Mesodermal cell (in vitro differentiated cells): ENCODE measurements at regions not wholly inside any gene's neighbourhood (a gene's known extent, or its start where the extent isn't known, plus 50 kb on each side); places are given as distances from the start of the nearest gene placed in this dataset.

ENCODE experiments used
- H3K27ac ChIP-seq: 2 replicates; pipeline ENCODE4 v1.7.0; 2013; ENCODE audit warnings: mild to moderate bottlenecking, low read depth, low read length, moderate library complexity; ENCODE audit not compliant: severe bottlenecking
- H3K36me3 ChIP-seq: 2 replicates; pipeline ENCODE4 v1.7.1; 2013; ENCODE audit warnings: mild to moderate bottlenecking, low read length, moderate library complexity; ENCODE audit not compliant: control insufficient read depth, insufficient read depth
- H3K4me1 ChIP-seq: one replicate; pipeline ENCODE4 v1.7.1; 2013; ENCODE audit warnings: mild to moderate bottlenecking, low read length; ENCODE audit not compliant: insufficient read depth, control insufficient read depth, poor library complexity, severe bottlenecking
- H3K4me3 ChIP-seq: 2 replicates; pipeline ENCODE4 v1.7.0; 2013; ENCODE audit warnings: low read length, control low read depth, mild to moderate bottlenecking; ENCODE audit not compliant: insufficient read depth, poor library complexity, severe bottlenecking; ENCODE audit errors: extremely low read depth
- H3K9me3 ChIP-seq: 2 replicates; pipeline ENCODE4 v1.7.1; 2013; ENCODE audit warnings: mild to moderate bottlenecking, low read length, moderate library complexity; ENCODE audit not compliant: control insufficient read depth
- WGBS, 2 experiments: methylation state at CpG; one replicate each; pipeline ENCODE4 v1.1.5; 2013; ENCODE audit warnings: missing lambda C conversion rate in 2 of 2; ENCODE audit not compliant: insufficient coverage in 2 of 2; 5-methylcytosine and 5-hydroxymethylcytosine counted together

GRCh38 chr7:68442931-68443631 lies 1155.2 kb upstream of the AUTS2 start:
- Histone ChIP-seq H3K36me3 (no peaks in the 10 kb centered on the region), H3K27ac (no peak overlapping the region), H3K9me3 (peaks cover 5% of the 10 kb centered on the region), H3K4me3 (no peak overlapping the region), H3K4me1 (peaks cover 4% of the 10 kb centered on the region)
- 72 to 92% methylated on average over 2 to 5 of the region's 6 CpGs for WGBS, 2 experiments

DNA sequence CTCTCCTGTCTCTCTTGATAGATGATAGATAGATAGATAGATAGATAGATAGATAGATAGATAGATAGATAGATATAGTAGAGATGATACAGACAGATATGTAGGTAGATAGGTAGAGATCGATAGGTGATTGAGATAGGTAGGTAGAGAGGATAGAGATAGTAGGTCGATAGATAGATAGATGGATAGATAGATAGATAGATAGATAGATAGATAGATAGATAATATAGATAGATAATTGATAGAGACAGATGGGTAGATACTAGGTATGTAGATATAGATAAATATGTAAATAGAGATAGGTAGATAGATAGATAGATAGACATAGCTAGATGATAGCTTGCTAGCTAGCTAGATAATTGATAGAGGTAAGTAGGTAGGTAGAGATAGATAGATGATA lies 1154.2 kb upstream of the AUTS2 start:
- Histone ChIP-seq H3K4me1 (peaks cover 4% of the 10 kb centered on the region), H3K9me3 (no peaks in the 10 kb centered on the region)

DNA sequence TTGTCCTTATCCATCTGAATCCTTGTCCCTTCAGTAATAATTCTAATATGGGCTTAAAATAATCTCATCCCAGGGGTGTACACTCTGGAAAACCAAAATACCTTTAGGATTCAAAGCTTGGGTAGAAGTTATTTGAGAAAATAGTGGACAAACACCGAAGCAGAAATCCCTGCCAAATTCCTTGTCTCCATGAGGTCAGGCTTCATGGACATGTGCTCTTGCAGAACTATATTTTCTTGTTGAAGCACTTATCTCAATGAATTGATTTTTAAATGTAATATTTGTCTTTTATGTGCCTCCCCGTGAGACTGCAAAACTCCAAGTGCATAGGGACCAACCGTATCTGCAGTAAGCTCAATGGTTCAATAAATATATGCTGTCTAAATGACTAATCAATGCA lies 1153.3 kb upstream of the AUTS2 start:
- H3K4me3 ChIP-seq, result no peak overlapping the region
- no peak overlapping the region for H3K27ac ChIP-seq
- no peaks in the 10 kb centered on the region for H3K9me3 ChIP-seq
- H3K36me3 ChIP-seq, result no peaks in the 10 kb centered on the region
- H3K4me1 ChIP-seq, result peaks cover 4% of the 10 kb centered on the region
- 80% methylated on average over 2 of the region's 3 CpGs; no CpG with 5 or more reads in 1 of the 2 experiments for WGBS, 2 experiments

More for the DNA sequence above, 1154.2 kb upstream of the AUTS2 start:
- Histone ChIP-seq H3K27ac (no peak overlapping the region), H3K36me3 (no peaks in the 10 kb centered on the region), H3K4me3 (no peak overlapping the region)
- 78 to 88% methylated on average over 2 of the region's 2 CpGs for WGBS, 2 experiments

DNA sequence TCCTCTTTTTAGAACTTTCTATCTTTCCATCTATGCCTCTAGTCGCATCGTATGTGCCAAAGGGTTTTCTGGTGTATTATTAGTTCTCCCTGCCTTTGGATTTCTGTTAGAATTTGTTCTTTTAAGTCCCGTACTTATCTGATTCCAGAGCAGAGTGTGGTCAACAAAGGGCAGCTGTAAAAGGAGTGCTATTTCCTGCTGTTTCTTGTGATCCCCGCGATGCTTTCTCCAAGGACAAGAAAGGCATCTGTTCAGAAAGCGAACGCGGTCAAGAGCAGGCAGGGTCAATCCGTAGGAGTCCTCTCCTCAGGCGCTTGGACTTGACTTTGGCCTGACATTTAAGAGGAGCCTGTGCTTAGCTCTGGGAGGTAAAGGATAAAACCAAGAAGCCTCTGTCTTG lies 1152.1 kb upstream of the AUTS2 start:
- no peak overlapping the region for H3K27ac ChIP-seq
- H3K4me1 ChIP-seq, result peaks cover 4% of the 10 kb centered on the region
- WGBS, 2 experiments, result 84 to 90% methylated on average over 7 of the region's 10 CpGs
- H3K9me3 ChIP-seq, result no peaks in the 10 kb centered on the region
- no peak overlapping the region for H3K4me3 ChIP-seq
- H3K36me3 ChIP-seq, result no peaks in the 10 kb centered on the region

- no peaks in the 10 kb centered on the region for H3K9me3 ChIP-seq
- WGBS, 2 experiments, result 78 to 90% methylated on average over 2 of the region's 2 CpGs
These were observed 1149.2 kb upstream of the AUTS2 start for GRCh38 chr7:68449099-68449498.

DNA sequence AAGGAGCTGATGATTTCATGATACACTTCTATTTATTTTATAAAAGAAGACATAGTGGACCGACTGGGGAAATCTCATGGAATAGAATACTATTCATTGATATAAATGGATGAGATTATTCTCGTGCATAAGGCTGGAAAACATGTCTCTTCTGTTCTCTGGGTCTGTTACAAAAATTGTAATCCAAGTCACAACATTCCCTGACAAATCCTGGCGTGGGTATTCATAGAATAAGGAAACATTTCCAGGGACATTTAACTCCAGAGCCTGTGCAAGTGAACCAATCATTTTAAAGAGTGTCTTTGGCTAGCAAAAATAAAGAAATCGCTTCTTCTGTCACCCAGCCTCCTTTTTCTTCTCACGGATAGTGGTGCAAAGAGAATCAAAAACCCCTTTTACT lies 1148.5 kb upstream of the AUTS2 start:
- Histone ChIP-seq H3K4me1 (peaks cover 4% of the 10 kb centered on the region), H3K27ac (no peak overlapping the region), H3K36me3 (no peaks in the 10 kb centered on the region), H3K4me3 (no peak overlapping the region), H3K9me3 (no peaks in the 10 kb centered on the region)
- 92% methylated on average over 2 of the region's 5 CpGs; no CpG with 5 or more reads in 1 of the 2 experiments for WGBS, 2 experiments

More at GRCh38 chr7:68449099-68449498, 1149.2 kb upstream of the AUTS2 start:
- no peaks in the 10 kb centered on the region for H3K36me3 ChIP-seq
- no peak overlapping the region for H3K27ac ChIP-seq
- H3K4me3 ChIP-seq, result no peak overlapping the region
- peaks cover 4% of the 10 kb centered on the region for H3K4me1 ChIP-seq

DNA sequence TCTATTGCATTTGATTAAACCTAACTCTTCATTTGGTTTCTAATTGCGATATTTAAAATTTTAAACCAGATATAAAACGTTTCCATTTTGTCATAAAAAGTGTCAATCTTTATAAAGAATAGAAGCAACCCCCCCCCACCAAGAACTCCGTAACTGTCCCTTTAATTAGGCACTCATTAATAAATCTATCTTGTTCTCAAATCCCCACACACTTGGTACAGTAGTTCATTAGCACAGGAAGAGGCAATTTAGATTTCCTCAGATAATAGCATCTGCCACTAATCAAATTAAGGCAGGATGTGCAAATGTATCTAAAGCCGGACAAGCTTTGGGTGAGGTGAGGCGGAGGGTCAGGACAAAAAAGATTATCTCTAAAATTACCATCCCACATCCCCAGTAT lies 1143.3 kb upstream of the AUTS2 start:
- no peaks in the 10 kb centered on the region for H3K36me3 ChIP-seq
- WGBS, 2 experiments, result 80% methylated on average over 1 of the region's 5 CpGs; no CpG with 5 or more reads in 1 of the 2 experiments
- H3K4me3 ChIP-seq, result no peak overlapping the region
- no peak overlapping the region for H3K27ac ChIP-seq
- no peaks in the 10 kb centered on the region for H3K4me1 ChIP-seq
- H3K9me3 ChIP-seq, result no peaks in the 10 kb centered on the region

DNA sequence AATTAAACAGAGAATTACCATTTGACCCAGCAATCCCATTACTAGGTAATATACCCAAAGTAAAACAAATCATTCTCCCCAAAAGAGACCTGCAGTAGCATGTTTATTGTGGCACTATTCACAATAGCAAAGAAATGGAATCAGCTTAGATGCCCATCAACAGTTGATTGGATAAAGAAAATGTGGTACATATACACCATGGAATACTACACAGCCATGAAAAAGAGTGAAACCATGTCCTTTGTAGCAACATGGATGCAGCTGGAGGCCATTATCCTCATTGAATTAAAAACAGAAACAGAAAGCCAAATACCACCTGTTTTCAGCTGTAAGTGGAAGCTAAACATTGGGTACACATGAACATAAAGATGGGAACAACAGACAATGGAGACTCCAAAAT lies 1141.8 kb upstream of the AUTS2 start:
- no peaks in the 10 kb centered on the region for H3K36me3 ChIP-seq
- H3K27ac ChIP-seq, result no peak overlapping the region
- H3K4me3 ChIP-seq, result no peak overlapping the region
- no peaks in the 10 kb centered on the region for H3K9me3 ChIP-seq
- peaks cover 3% of the 10 kb centered on the region for H3K4me1 ChIP-seq

DNA sequence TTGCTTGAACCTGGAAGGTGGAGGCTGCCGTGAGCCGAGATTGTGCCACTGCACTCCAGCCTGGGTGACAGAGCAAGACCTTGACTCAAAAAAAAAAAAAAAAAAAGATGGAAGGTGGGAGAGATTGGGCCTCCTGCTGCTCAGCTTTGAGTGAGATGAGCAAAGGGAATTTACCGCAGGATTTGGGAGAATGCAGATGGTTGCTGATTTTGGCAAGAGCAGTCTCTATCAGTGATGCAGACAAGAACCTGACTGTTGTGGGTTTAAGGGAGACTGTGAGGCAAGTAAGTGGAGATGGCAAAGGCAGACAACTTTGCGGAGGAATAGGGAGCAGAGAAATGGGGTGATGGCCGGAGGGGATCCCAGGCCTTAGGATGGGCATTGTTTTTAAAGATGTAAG lies 1140.8 kb upstream of the AUTS2 start:
- no peak overlapping the region for H3K27ac ChIP-seq
- no peaks in the 10 kb centered on the region for H3K36me3 ChIP-seq
- peaks cover 4% of the 10 kb centered on the region for H3K4me1 ChIP-seq
- no peaks in the 10 kb centered on the region for H3K9me3 ChIP-seq
- WGBS, 2 experiments, result 80 to 98% methylated on average over 5 of the region's 5 CpGs
- H3K4me3 ChIP-seq, result no peak overlapping the region

DNA sequence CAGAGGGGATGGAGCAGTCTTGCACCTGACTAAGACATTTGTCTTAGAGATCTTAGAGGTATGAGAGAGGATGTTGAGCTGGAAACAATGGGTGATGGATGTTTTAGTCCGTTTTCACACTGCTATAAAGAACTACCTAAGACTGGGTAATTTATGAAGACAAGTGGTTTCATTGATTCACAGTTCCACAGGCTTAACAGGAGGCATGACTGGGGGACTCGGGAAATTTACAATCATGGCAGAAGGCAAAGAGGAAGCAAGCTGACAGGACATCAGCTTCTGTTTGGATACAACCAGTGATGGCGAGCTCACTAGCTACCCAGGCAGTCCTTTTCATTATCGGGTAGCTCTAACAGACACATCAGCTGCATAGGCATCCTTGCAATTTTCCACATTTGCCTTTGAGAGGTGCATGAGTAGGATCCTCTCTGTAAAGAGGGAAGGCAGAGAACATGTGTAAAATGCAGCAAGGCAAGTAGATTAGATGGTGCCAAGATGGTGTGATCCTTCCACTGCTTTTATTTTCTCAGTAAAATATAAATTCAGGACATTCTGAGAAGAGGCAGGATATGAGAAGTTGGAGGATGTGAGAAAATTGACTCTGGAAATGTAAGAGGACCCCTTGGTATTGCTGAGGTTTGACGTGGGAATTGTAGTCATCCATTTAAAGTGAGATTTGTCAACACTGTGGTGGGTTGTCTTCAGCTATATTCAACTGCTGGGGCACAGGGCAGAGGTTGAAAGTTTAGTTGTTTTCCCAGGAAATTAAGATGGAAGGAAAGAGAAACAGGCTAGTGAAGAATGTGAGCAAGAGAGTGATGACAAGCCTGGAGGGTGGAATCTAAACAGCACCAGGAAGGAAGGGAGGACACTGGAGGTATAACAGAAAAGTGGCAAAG lies 1140.0 kb upstream of the AUTS2 start:
- Histone ChIP-seq H3K36me3 (no peaks in the 10 kb centered on the region), H3K27ac (no peak overlapping the region), H3K4me3 (no peak overlapping the region), H3K4me1 (peaks cover 4% of the 10 kb centered on the region), H3K9me3 (no peaks in the 10 kb centered on the region)
- 77 to 86% methylated on average over 2 to 4 of the region's 5 CpGs for WGBS, 2 experiments

DNA sequence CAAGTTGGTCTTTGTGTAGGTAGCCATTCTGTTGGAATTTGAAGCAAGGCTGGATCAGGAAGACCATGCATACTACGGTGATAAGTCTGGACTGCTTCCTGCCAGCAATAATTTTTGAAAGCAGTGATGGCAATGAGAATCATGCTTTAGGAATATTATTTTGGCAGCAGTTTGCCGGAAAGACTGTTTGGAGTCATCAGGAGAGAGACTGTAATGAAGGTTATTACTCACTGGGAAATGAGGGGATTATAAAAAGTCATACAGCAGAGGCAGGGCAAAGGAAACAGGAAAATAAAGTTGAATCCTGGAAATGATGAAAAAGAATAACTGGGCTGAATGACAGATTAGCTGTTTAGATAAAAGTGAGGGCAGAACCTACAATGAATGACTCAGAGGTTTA lies 1136.8 kb upstream of the AUTS2 start:
- H3K36me3 ChIP-seq, result no peaks in the 10 kb centered on the region
- no peak overlapping the region for H3K4me3 ChIP-seq
- 87 to 92% methylated on average over 1 of the region's 2 CpGs for WGBS, 2 experiments

More for the DNA sequence above, 1136.8 kb upstream of the AUTS2 start:
- peaks cover 4% of the 10 kb centered on the region for H3K4me1 ChIP-seq
- no peaks in the 10 kb centered on the region for H3K9me3 ChIP-seq
- H3K27ac ChIP-seq, result no peak overlapping the region
